ENCODE measurements at regions not wholly inside any gene's neighbourhood (a gene's known extent, or its start where the extent isn't known, plus 50 kb on each side); places are given as distances from the start of the nearest gene placed in this dataset.
"Not testable (repeated sequence)": the region's sequence is repeated elsewhere in the genome, so short reads cannot be mapped to it uniquely, and the experiment has no call there.

GRCh38 chr15:44826583-44826982, 90.3 kb downstream of the TRIM69 start:
- not testable (repeated sequence) for TF ChIP-seq CTCF, EZH2 (IDR thresholded peaks at IDR 0.05)
